NCI-H128 (cell line): ENCODE measurements at regions not wholly inside any gene's neighbourhood (a gene's known extent, or its start where the extent isn't known, plus 50 kb on each side); places are given as distances from the start of the nearest gene placed in this dataset.

Source experiments
- DNase-seq: peaks from one replicate; lab custom pipeline; 2025; ENCODE audit not compliant: unreplicated experiment; lab: John Stamatoyannopoulos, UW

GRCh38 chr1:204819495-204819894 is 51.2 kb upstream of the NFASC start:
- DNase-seq, result no peak
